ENCODE measurements at regions not wholly inside any gene's neighbourhood (a gene's known extent, or its start where the extent isn't known, plus 50 kb on each side); places are given as distances from the start of the nearest gene placed in this dataset.

DNA sequence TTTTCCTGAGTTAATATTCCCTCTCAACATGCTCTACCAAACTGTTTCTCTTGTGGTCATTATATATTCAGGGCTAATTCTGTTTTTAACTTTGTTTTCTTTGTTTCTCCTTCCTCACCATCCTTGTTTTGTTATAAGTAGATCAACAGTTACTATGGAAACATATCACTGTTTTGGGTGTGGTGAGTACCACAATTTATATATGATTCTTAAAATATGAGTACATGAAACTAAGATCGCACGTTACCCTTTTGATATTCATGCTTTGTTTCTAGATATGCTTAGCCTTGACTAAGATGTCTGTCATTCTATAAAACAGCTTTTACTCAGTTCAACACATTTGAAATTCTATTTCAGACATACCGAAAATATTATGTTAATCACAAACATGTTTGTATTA, 232.3 kb upstream of the ITGA4 start:
- TF ChIP-seq, protein P1, sequence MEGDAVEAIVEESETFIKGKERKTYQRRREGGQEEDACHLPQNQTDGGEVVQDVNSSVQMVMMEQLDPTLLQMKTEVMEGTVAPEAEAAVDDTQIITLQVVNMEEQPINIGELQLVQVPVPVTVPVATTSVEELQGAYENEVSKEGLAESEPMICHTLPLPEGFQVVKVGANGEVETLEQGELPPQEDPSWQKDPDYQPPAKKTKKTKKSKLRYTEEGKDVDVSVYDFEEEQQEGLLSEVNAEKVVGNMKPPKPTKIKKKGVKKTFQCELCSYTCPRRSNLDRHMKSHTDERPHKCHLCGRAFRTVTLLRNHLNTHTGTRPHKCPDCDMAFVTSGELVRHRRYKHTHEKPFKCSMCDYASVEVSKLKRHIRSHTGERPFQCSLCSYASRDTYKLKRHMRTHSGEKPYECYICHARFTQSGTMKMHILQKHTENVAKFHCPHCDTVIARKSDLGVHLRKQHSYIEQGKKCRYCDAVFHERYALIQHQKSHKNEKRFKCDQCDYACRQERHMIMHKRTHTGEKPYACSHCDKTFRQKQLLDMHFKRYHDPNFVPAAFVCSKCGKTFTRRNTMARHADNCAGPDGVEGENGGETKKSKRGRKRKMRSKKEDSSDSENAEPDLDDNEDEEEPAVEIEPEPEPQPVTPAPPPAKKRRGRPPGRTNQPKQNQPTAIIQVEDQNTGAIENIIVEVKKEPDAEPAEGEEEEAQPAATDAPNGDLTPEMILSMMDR (IDR thresholded peaks at IDR 0.05) = no peak
- TF ChIP-seq POLR2A (IDR thresholded peaks at IDR 0.05) = no peak
